Activated T-cell treated with anti-CD3 and anti-CD28 coated beads for 24 hours (primary cell): ENCODE measurements at regions not wholly inside any gene's neighbourhood (a gene's known extent, or its start where the extent isn't known, plus 50 kb on each side); places are given as distances from the start of the nearest gene placed in this dataset.
"Not testable (repeated sequence)": the region's sequence is repeated elsewhere in the genome, so short reads cannot be mapped to it uniquely, and the experiment has no call there.

ENCODE experiments used
- DNase-seq: peaks from one replicate; pipeline ENCODE4 v3.0.0-alpha.2; 2020; ENCODE audit warnings: low read depth

GRCh38 chr3:28033059-28033784, 208.2 kb upstream of the CMC1 start:
- DNase-seq = no peak

- DNase-seq = no peak
Measured at GRCh38 chr3:28036599-28037575, 204.5 kb upstream of the CMC1 start.

- no peak for DNase-seq
Measured at GRCh38 chr3:28039234-28039633, 202.2 kb upstream of the CMC1 start.

- DNase-seq = no peak
Measured at GRCh38 chr3:28039829-28040228, 201.6 kb upstream of the CMC1 start.

GRCh38 chr3:28042095-28042635, 199.3 kb upstream of the CMC1 start:
- DNase-seq = no peak

- no peak for DNase-seq
Measured at GRCh38 chr3:28042707-28043106, 198.7 kb upstream of the CMC1 start.

GRCh38 chr3:28050120-28050519, 191.3 kb upstream of the CMC1 start:
- no peak for DNase-seq

- DNase-seq = peak; percentile 47
Measured at GRCh38 chr3:28050885-28051284, 190.5 kb upstream of the CMC1 start.

GRCh38 chr3:28053759-28054158, 187.7 kb upstream of the CMC1 start:
- DNase-seq = peak; percentile 33

- DNase-seq = no peak
Measured at GRCh38 chr3:28056806-28057205, 184.6 kb upstream of the CMC1 start.

- no peak for DNase-seq
Measured at GRCh38 chr3:28057539-28057938, 183.9 kb upstream of the CMC1 start.

- DNase-seq = not testable (repeated sequence)
Measured at GRCh38 chr3:28059199-28059598, 182.2 kb upstream of the CMC1 start.

- no peak for DNase-seq
Measured at GRCh38 chr3:28066020-28066419, 175.4 kb upstream of the CMC1 start.

GRCh38 chr3:28067014-28067413, 174.4 kb upstream of the CMC1 start:
- DNase-seq = no peak

- DNase-seq = no peak
Measured at GRCh38 chr3:28068342-28068741, 173.1 kb upstream of the CMC1 start.

- no peak for DNase-seq
Measured at GRCh38 chr3:28069438-28069837, 172.0 kb upstream of the CMC1 start.

- DNase-seq = no peak
Measured at GRCh38 chr3:28076246-28076645, 165.2 kb upstream of the CMC1 start.

- DNase-seq = no peak
Measured at GRCh38 chr3:28077572-28077971, 163.8 kb upstream of the CMC1 start.

GRCh38 chr3:28078536-28078935, 162.9 kb upstream of the CMC1 start:
- DNase-seq = no peak

- DNase-seq = no peak
Measured at GRCh38 chr3:28080716-28081115, 160.7 kb upstream of the CMC1 start.

- DNase-seq = no peak
Measured at GRCh38 chr3:28081533-28081947, 159.9 kb upstream of the CMC1 start.

GRCh38 chr3:28087591-28087990, 153.8 kb upstream of the CMC1 start:
- DNase-seq = no peak
